Mammary epithelial cell (primary cell): ENCODE measurements at regions not wholly inside any gene's neighbourhood (a gene's known extent, or its start where the extent isn't known, plus 50 kb on each side); places are given as distances from the start of the nearest gene placed in this dataset.

Experiments used
- CTCF ChIP-seq, 2 donors: IDR thresholded peaks in 1 of 2; conservative IDR thresholded peaks in 1 of 2; 2 replicates each; pipeline ENCODE4 v1.5.1; 2011 to 2012; ENCODE audit warnings: inconsistent platforms in 2 of 2, low read length in 2 of 2, mild to moderate bottlenecking in 2 of 2, control low read depth in 1 of 2, low read depth in 1 of 2; ENCODE audit not compliant: insufficient read depth in 1 of 2; ENCODE audit errors: extremely low read depth in 1 of 2
- EZH2 ChIP-seq: IDR thresholded peaks from 2 replicates; pipeline ENCODE4 v1.6.1; 2012; ENCODE audit warnings: low read length, inconsistent platforms, borderline replicate concordance

- TF ChIP-seq CTCF (conservative IDR thresholded peaks at IDR 0.05 in 1 of 2, IDR thresholded peaks at IDR 0.05 in 1 of 2; ENCODE audit: extremely low read depth in 1 of 2, insufficient read depth in 1 of 2, low read depth in 1 of 2, low read length in 2 of 2), result no peak
- TF ChIP-seq EZH2, result no peak
Measured at GRCh38 chr10:80702143-80702542, 164.4 kb downstream of the SH2D4B start.
